ENCODE measurements at regions not wholly inside any gene's neighbourhood (a gene's known extent, or its start where the extent isn't known, plus 50 kb on each side); places are given as distances from the start of the nearest gene placed in this dataset.

DNA sequence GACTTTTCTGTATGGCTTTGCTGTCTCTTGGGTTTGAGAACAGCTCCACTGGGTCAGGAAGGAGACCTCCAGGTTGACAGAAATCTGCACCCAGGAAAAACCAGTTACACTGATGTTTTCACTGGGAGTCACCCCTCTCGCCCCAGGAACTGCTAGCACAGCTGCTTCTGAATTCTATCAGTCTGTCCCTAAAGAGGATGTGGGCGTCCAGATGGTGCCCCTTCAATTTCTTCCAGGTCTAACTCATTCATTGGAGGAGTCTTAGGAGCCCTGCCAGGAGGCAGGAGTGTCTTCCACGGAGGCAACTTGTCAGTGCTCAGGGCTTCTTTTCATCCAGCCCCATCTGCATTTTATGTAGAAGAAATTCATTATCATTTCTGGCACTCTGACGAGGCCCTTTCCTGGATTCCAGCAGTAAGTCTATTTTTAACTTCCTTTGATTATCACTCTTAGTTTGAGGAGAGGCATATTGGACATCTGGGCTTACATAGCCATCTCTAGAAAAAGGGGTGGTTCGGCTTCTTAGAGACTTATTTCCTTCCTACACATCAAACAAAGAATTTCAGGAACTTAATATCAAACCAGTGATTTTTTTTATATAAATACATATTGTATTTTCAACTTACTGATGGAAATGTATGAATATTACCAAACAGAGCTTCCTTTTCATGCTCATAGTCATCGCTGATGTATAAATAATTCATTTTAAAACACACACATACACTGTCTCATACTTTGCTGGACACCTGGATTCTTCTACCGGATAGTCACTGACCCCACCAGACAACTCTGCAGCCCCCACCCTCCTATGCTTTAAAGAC is 148.8 kb downstream of the IRX2 start:
- no peak for DNase-seq

DNA sequence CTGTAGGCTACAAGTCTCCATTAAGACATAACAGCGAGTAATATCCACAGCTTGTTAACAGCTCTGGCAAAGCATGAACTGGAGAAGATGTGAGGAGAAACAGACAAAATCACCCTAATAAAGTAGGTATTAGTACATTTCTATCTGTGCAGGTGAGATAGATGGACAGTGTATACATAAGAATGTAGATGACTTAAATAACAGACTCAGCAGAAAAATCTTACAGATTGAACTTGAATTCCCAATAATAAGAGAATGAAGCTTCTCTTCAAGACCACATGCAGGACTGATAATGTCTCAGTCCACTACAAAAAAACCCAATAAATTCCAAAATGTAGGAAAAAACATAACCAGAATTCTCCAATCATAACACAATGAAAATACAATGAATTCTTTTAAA is 153.0 kb downstream of the IRX2 start:
- DNase-seq = no peak

DNA sequence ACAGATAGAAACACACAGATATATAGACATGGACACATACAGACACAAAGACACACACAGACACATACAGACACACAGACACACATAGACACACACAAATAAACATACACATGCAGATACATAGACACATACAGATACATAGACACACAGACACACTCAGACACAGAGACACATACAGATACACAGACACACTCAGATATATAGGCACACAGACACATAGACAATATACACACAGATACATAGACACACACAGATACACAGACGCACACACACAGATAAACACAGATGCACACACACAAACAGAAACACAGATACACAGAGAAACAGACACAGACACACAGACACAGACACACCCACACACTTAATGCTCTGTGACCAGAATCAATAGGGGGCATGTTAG is 156.8 kb downstream of the IRX2 start:
- DNase-seq = no peak

DNA sequence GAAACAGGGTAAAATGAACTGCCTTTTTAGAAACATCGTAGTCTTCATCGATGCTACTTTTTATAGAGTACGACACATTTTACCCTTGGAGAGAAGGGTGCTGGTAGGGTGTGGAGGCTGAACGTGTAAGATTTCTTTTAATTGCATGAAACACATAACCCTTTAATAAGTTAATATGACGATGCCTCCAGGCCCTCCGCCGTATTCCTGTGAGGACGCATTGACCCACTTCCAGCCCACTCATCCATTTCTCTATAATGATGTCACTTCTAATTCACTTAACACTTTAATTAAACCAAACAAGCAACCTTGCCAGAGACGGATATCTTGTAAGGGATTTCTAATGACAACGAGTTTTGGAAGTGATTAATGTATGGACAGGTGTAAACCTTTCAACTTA is 158.7 kb downstream of the IRX2 start:
- no peak for DNase-seq

DNA sequence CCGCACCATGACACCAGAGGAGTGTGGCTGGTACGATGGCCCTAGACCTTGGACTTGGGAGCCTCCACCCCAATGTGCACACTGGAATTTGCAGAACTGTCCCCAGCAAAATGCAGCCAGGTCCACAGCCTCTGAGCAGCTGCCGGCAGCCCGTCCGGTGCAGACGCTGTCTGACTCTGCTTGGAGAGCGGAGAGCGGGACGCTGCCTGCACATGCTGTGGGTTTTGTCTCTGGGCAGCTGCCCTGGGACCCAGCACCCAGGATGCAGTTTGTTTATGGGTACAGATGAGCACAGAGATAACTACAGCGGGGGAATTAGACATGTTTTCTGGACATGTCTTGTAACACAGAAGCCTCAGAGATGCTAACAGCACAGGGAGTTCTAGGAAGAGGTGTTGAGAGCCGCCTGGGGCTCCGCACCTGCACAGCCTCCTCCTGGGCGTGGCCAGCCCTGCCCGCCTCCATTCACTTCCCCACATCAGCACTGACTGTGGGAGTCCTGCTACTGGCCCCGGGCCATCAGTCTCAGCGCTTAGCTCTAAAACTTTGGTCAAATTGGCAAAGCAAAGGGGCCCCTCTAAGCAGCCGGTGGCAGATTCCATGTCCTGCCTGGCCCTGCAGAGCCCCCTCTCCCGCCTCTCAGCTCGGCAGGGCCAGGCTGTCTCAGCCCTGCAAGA is 159.6 kb downstream of the IRX2 start:
- no peak for DNase-seq

DNA sequence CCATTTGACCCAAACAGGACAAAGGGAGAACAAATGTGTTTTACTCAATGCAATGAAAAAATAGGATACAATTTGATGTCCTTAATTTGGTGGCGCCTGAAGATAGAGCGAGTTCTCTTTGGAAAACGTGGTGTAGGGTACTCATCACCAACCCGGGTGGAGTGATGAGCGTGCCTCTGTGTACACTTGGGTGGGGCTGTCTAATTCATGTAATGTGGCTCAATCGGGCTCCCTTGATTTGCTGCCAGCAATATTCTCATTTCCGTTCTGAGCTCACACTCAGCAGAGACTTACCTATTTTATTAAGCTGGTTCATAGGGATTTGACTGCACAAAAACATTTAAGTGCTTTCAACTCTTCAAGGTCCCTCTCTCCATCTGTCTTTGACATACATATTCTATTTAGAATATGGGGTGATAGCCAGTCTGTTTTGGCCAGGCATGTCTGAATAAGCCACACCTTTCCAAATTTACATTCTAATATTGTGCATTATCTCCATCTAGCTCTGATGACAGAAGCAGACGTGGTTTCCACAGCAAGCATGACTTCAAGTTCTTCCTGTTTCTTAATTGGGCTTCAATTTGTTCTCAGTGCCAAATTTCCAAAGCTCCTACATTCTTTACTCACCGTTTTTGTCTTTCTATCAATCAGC is 162.5 kb downstream of the IRX2 start:
- no peak for DNase-seq

DNA sequence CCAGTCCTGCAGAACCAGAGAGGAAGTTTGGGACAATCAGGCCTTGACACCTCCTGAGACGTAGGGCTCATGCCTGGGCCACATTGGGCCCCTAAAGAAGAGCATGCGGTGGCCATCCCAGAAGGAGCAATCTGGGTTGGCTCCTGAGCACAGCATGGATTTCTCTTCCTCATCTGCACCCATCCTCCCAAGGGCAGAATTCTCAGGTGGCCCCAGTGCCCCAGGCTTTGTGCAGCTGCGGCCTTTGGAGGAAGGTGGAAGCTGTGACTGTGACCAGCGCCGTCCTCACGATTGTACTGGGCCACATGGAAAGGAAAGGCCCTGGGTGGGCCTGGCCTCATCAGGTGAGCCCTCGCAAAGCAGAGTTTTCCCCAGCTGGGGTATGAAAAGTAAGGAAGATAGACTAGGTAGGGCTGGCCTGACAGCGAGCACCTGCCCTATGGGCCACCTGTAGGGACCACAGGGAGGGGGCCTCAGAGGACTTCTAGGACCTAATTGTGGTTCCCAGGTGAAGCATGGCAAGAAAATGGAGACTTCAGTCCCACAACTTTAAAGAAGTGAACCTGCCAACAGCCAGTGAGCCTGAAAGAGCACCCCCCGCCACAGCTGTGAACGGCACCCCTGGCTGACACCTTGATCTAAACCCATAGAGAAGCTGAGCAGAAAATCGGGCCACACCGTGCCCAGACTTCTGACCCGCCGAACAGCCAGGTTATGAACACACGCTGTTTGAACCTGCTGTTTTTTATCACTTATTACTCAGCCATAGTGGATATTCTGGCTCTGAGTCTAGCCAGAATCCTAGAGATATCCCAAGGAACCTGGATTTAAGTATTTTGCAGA is 164.1 kb downstream of the IRX2 start:
- no peak for DNase-seq

DNA sequence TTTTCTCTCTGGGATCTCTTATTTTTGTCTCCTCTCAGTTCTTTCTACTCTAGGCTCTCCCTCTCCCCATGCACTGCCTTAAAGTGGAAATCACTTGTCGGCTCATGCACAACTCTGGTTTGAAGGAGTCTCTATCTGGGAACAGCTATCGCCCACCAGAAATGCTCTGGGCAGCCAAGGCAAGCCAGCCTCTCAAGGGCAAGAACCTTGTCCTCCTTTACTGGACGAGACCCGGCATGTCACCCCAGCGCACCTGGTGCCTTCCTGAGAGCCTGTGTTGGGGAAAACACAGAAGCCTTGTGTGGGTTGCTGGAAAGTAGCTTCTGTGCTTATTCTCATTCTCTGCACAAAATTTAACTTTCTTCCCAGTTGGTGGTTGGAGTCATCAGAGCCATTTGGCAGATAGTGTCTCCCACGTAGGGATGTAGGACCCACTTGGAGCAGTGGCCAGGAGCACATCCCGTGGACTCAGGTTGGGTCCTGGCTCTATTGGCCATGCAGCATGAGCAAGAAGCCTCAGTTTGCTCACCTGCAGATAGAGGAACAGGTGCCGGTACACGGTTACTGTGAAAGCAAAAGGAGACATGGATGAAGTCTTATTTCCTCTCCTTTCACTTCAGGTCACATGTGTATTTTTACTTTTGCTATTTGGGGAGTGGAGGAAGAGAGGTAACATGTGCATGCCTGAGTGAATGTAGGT is 165.3 kb downstream of the IRX2 start:
- DNase-seq = no peak

DNA sequence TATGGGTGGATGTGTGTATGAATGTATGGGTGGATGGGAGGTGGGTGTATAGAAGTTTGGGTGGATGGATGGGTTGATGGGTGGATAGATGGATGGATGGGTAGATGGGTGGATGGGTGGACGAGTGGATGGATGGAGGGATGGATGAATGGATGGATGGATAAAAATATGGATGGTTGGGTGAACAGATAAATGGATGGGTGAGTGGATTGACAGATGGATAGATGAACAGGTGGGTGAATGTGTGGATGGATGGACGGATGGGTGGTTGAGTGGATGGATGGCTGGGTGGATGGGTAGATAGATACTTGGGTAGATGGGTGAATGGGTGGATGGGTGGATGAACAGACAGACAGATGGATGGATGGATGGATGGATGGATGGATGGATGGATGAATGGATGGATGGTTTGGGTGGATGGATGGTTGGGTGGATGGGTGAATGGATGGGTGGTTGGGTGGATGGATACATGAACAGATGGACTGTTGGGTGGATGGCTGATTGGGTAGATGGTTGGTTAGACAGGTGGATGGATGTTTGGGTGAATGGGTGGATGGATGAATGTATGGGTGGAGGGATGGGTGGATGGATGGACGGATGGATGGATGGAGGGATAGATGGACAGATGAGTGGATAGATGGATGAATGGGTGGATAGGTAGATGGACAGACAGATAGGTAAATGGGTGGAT is 166.8 kb downstream of the IRX2 start:
- DNase-seq = no peak

DNA sequence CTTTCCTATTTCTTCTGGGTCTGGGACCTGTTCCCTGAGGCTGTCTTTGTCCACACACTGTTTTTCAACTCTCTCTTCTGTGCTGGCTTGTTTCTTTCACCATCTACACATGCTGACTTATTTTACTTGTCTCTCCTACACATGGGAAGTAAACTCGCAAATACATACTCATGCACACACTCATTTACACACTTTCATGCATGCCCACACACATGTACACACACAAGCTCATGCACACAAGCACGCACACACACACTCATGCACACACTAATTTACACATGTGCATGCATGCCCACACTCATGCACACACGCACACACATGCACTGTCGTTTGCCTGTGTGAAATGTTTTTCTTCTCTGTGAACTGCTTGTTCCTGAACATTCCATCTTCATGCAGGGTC is 169.0 kb downstream of the IRX2 start:
- DNase-seq = no peak

DNA sequence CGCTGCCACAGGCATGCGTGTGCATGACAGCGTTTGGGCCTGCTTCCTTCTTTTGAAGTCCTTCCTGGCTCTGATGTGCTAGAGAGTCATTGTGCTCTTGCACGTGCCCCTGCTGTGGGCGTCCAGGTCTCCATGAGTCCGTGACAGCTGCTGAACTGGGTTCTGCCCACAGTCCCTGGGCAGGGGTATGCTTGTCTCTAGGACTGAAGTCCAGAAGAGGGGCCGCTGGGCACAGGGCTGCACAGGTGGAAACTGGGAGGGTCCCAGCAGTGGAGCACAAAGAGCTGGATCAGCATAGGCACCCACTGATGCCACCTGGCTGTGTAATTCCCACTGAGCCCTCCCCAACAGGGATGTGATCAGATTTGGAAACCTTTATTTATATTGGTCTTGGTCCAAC is 169.4 kb downstream of the IRX2 start:
- DNase-seq = no peak

DNA sequence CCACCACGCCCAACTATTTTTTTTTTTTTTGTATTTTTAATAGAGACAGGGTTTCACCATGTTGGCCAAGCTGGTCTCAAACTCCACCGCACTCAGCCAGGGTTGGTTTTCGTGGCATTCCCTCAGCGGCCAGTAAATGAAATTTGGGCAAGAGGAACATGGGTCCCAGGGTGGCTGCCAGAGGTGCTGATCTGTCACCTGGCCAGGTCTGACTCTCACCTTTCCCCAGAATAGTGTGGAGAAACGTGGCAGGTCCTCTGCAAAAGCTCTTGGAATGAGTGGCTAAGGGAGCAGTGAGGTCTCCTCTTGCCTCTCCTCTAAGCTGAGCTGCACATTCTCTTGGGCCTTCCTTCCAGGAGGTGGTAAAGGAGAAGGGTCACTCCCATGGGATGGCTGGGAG is 170.1 kb downstream of the IRX2 start:
- DNase-seq = no peak

DNA sequence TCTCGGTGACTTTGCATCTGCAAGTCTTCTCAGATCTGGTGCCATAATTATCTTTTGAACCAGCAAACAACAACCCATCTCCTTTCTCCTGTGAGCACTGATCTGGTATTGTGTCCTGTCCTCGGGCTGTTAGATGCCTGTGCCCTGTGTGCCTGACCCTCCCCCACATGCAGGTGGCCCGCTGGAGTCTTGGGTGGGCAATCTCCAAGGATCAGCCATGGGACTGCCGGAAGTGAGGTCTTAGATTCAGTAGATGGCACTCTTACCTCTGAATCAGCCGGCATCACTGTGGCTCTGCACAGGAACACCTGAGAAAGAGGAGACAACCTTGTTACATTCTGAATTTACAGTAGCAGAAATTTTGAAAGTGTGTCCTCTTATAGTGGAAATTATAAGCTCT is 172.4 kb downstream of the IRX2 start:
- no peak for DNase-seq

DNA sequence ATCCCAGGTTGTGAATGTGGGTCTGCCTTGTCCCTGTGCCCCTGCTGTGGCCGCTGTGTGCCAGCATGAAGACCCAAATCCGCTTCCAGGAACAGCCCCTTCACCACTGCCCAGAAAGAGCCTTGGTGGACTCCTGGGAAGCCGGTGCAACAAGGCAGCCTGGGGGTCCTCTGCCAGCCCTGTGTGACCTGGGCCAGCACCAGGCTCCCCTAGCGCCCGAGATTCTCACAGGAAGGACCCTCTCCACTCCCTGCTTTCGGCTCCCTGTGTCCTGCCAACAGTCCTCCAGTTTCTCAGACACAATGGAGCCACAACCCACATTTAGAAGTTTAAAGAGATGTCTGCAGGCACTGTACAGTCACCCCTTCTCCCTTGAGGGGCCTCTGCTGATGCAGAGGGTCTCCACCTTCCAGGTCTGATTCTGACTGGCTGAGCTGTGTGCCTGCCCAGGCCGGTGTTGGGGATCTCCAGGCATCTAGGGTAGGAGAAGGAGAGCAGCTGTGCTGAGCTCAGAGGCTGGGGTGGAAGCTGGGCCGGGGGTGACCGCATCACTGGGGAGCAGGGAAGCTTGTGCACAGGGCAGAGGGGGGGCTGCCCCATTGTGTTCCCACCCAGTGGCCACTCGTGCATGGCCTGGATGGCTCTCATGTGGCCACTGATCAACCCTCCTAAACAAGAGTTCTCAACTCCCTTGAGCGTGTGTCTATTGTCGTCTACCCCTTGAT is 174.0 kb downstream of the IRX2 start:
- DNase-seq = no peak

DNA sequence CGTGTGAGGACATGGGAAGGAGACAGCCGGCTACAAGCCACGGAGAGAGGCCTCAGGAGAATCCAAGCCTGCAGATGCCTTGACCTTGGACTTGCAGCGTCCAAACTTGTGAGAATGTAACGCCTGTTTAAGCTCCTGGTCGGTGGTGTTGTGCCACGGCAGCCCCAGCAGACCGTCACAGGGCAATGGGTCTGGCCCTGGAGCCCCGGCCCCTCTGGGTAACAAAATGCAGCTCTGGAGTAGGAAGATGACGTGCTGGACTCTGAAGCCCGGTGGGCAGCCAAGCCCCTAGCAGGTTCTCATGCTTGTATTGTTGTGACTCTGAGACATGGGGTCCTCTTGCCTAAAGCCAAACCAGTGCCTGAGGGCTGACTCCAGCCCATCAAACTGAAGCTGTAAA is 174.7 kb downstream of the IRX2 start:
- DNase-seq = no peak

DNA sequence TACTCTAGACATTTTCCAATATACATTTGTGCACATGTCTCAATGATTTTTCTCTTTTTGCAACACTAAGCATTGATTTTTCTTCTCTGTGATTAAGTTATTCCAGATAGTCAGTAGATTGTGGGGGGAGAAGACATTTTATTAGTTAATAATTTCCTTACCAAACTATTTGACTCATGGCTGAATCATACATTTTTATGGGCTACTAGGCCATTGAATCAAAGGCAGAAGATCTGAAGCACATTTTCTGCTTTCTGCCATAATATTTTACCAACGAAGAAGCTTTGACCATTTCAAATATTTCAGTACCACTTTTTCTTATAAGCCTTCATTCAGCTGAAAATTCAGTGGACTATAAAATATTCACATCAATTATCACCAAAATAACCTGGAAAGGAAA is 175.6 kb downstream of the IRX2 start:
- DNase-seq = no peak

DNA sequence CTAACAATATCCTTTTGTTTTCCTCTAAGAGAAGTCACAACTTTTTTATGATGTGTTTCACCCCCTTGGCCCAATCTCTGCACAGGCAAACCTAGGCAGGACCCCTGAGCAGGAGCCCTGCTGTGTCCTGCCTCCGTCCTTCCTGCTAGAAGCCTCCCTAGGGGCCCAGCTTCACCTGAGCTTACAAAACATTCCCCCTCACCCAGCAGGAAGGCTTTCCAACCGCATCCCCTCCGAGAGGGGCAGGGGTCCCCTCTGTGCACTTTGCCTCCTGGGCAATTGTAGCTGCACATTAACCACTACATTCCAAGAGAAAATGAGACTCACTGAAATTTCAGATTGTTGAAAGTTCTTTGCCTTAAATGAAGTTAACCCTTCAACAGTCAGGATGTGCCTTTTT is 176.2 kb downstream of the IRX2 start:
- DNase-seq = no peak

DNA sequence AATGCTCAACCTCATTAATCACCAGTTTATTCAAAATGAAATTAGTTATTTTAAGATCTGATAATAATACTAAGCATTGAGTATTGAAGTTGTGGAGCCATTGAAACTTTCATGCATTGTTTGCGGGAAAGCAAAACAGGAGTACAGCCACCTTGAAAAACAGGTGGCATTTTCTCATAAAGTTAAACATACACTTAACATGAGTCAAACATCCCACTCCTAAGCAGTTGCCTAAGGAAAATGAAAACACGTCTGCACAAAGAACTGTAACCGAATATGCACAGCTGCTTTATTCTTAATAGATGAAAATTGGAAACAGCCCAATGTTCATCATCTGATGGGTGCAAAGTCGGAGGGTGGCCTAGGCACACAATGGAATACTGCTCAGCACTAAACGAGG is 177.3 kb downstream of the IRX2 start:
- no peak for DNase-seq

DNA sequence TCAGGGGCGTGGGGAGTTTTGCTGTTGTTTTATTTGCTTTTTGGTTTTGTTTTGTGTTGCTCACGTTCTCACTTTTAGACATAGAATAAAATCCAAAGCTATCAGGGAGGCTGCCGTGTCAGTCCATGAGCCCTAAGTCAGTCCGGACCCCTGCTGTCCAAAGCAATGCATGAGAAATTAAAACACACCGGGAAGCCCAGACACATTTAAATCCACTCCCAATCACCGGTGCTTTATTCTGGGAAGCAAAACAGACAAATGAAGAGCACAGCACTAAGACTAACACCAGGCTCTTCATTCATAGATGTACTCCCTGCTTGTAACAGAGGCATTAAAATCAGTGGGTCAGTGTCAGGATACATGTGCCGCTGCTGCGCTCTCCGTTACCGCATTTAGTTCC is 180.9 kb downstream of the IRX2 start:
- no peak for DNase-seq

DNA sequence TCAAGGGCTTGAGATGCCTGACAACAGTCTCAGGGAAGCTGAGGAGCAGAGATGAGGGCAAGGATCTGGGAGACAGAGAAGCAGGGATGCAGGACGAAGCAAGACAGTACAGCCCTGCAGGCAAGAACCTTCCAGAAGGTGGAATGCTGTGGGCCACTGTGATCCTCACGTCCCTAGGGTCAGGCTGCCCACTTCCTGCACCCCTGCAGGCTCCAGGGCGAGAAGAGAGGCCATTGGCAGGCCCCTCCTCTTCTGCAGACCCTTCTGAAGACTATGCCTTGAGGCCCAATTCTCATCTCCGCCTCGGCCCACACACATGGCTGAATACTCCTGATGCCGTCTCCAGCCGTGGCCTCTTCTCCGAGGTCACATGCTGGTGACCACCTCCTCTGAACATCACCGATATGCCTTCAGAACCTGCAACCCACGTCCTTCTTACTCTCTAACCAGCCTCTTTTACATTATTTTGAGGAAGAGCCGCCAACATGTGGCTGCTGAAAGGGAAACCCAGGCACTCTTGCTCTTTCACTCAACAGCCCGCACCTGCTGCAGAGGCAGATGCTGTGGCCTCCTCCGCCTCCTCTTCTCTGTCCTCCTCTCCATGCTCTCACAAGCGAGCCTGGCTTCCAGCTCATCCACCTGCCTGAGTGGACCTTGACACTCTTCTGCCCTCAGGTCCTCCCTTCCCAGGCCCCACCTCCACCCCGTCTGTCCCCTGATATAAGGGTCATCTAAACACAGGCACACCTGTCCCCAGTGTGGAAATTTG is 181.5 kb downstream of the IRX2 start:
- no peak for DNase-seq

DNA sequence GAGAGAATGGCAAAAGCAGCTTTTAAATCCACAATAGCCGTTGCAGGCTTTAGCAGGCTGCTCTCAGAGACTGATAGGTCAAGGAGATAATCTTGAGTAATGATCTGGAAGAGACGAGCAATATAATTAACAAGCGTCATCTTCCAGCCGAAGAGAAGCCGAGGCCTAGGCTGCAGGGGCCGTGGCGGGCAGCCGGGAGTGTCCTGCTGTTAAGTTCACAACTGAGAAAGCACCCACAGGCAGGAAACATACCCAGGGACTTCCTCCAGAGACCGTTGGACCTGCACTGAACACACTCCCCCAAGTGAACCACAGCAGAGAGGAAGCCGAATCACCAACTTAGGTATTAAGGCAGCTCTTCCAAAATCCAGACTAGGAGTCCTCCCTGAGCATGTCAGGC is 182.3 kb downstream of the IRX2 start:
- no peak for DNase-seq

Measured in CD4-positive, alpha-beta T cell treated with Interferon gamma for 1 hour (primary cell).